ENCODE measurements at regions not wholly inside any gene's neighbourhood (a gene's known extent, or its start where the extent isn't known, plus 50 kb on each side); places are given as distances from the start of the nearest gene placed in this dataset.
A peak's percentile ranks its signal among the peaks of the same experiment; 100 is the strongest.

DNA sequence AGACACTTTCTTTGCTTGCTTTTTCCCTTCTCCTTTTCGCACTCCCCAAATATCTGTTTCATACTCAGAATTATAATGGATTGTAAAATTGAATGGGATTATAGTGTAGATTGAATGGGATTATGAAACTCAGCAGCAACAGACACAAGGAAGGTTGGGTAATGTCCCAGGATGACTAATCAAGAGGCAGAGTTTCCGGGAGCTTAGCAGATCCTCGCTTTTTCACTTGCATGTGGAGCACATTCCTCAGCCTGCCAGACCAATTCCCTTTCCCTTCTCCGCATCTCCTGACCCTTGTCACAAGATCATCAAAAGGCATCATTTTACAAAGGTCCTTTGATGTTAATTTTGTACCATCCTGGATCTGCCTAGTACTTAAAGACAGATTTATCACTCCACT, 55.1 kb upstream of the SLC1A1 start:
- Histone ChIP-seq H3K4me3 (no peak overlapping the region), H3K27me3 (no peaks in the 10 kb centered on the region), H3K36me3 (no peaks in the 10 kb centered on the region), H3K9me3 (no peaks in the 10 kb centered on the region), H3K4me1 (no peaks in the 10 kb centered on the region), H3K27ac (no peak overlapping the region)
- intact Hi-C loops (cut with DNase I): no loop called here
- WGBS, 2 donors: 58 to 70% methylated on average over 4 of the region's 4 CpGs
- TF ChIP-seq POLR2A (IDR thresholded peaks at IDR 0.05): no peak
- TF ChIP-seq, protein P1, sequence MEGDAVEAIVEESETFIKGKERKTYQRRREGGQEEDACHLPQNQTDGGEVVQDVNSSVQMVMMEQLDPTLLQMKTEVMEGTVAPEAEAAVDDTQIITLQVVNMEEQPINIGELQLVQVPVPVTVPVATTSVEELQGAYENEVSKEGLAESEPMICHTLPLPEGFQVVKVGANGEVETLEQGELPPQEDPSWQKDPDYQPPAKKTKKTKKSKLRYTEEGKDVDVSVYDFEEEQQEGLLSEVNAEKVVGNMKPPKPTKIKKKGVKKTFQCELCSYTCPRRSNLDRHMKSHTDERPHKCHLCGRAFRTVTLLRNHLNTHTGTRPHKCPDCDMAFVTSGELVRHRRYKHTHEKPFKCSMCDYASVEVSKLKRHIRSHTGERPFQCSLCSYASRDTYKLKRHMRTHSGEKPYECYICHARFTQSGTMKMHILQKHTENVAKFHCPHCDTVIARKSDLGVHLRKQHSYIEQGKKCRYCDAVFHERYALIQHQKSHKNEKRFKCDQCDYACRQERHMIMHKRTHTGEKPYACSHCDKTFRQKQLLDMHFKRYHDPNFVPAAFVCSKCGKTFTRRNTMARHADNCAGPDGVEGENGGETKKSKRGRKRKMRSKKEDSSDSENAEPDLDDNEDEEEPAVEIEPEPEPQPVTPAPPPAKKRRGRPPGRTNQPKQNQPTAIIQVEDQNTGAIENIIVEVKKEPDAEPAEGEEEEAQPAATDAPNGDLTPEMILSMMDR (IDR thresholded peaks at IDR 0.05): no peak
- DNase-seq: no peak

DNA sequence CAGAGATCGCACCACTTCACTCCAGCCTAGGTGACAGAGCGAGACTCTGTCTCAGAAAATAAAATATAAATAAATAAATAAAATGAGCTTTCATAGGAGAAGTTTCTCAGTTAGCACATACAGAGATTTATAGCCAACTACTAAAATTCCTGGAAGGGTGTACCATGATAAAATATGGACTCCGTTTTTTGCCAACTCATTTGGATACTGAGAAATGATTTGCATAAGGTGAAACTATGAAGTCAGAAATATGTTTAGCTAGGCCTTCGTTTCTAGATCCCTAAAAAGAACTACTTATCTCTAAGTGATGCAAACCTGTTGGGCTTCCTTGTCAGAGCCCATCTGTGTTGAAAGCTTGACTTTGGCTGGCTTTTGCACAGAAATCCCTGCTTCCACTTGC, 56.9 kb upstream of the SLC1A1 start:
- intact Hi-C loops (cut with DNase I): no loop called here
- Histone ChIP-seq H3K27ac (no peak overlapping the region), H3K4me3 (no peak overlapping the region), H3K9me3 (no peaks in the 10 kb centered on the region), H3K27me3 (no peaks in the 10 kb centered on the region), H3K4me1 (no peaks in the 10 kb centered on the region), H3K36me3 (no peaks in the 10 kb centered on the region)
- TF ChIP-seq, protein P1 (IDR thresholded peaks at IDR 0.05): no peak
- TF ChIP-seq POLR2A (IDR thresholded peaks at IDR 0.05): no peak
- DNase-seq: no peak
- WGBS, 2 donors: 75 to 76% methylated on average over 4 of the region's 4 CpGs

DNA sequence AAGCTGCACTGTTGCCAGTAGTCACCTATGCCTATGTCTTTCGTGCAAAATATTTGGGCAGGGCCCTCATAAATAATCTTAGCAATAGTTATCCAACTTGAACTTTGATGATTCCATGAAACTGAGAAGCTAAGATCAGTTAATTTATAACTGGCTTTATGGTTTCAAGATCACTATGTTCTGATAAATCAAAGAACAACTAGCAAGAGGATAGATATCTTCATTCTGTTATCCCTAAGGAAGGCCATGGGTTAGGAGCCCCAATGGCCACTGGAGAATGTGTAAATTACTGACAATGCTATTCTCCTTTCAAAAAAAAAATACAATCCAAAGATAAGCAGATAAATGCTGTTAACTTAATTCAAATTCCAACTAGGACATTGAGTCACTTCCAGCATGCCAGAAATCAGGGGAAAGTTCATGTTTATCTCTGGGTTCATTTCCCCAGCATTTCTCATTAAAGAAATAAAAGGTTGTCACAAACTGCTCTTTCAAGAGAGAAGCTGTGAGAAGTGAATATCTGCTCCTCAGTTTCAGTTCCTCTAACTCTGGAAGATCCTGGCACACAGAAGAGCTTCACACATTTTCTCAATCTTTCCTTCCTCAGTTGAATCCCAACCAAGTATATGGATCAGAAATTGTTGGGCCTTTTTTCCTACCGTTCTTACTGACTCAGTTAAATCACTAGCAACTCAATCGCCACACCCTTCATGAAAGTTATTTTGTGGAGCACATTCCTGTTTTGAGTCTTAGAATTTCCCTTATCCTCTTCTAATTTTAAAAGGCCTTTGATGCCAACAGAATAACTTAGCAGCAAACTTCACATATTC, 59.6 kb upstream of the SLC1A1 start:
- DNase-seq: no peak
- Histone ChIP-seq H3K9me3 (no peaks in the 10 kb centered on the region), H3K27me3 (no peaks in the 10 kb centered on the region), H3K4me3 (no peak overlapping the region), H3K4me1 (peaks cover 0 to 2% (median 2%) of the 10 kb centered on the region in 3 donors), H3K36me3 (no peaks in the 10 kb centered on the region), H3K27ac (peak overlapping the region in 1 of 4 donors; percentile 29)
- intact Hi-C loops (cut with DNase I): no loop called here
- 48 to 77% methylated on average over 3 of the region's 3 CpGs for WGBS, 2 donors
- TF ChIP-seq POLR2A (IDR thresholded peaks at IDR 0.05): no peak
- TF ChIP-seq, protein P1 (IDR thresholded peaks at IDR 0.05): no peak

DNA sequence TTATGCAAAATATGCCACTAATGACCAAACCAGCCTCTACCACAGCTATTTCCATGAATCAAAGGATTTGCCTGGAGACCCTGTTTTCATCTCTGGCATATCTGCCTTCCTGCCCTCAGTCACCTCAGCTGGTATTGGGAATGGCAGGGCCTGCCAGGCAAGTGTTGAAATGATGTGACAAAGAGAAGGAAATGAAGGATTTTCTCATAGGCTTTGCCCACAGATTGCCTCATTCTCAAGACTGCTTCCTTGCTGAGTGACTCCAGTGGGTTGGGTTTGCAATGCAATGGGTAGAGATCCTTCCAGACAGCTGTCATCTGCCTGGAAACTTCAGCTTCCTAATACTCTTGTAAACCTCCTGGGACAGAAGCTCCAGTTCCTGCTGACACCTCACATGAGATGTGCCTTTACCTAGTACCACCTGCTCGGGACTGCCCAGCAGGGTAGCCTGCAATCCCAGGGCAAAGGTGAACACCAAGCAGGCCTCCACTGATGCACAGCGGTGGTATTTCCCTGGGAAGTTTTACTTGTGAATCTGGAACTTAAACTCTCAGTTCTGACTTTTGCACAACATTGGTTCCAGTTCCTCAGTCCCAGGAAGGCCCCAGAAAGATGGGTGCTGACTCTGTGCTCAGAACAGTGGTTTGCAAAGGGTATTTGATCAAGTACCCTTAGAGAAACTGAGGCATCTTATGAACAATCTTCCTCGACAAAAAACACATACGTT, 64.8 kb upstream of the SLC1A1 start:
- no peak overlapping the region for H3K4me3 ChIP-seq
- H3K27ac ChIP-seq: peak overlapping the region in 2 of 4 donors; percentile 49 to 57
- no peaks in the 10 kb centered on the region for H3K36me3 ChIP-seq
- no peaks in the 10 kb centered on the region for H3K27me3 ChIP-seq
- intact Hi-C loops (cut with DNase I): no loop called here
- no peak for DNase-seq
- TF ChIP-seq, protein P1 (IDR thresholded peaks at IDR 0.05): no peak
- no peak for TF ChIP-seq POLR2A (IDR thresholded peaks at IDR 0.05)
- H3K9me3 ChIP-seq: no peaks in the 10 kb centered on the region
- 87 to 94% methylated on average over 2 to 3 of the region's 4 CpGs for WGBS, 2 donors
- peaks cover 3 to 16% (median 5%) of the 10 kb centered on the region in 3 donors for H3K4me1 ChIP-seq

- no peak for DNase-seq
- TF ChIP-seq POLR2A (IDR thresholded peaks at IDR 0.05): no peak
- TF ChIP-seq, protein P1 (IDR thresholded peaks at IDR 0.05): no peak
- no peaks in the 10 kb centered on the region for H3K9me3 ChIP-seq
- H3K27me3 ChIP-seq: no peaks in the 10 kb centered on the region
- peaks cover 3 to 16% (median 5%) of the 10 kb centered on the region in 3 donors for H3K4me1 ChIP-seq
- no peaks in the 10 kb centered on the region for H3K36me3 ChIP-seq
- H3K27ac ChIP-seq: peak overlapping the region in 2 of 4 donors; percentile 49 to 57
- intact Hi-C loops (cut with DNase I): no loop called here
- no peak overlapping the region for H3K4me3 ChIP-seq
- 34 to 45% methylated on average over 4 of the region's 4 CpGs for WGBS, 2 donors
These were observed 65.4 kb upstream of the SLC1A1 start for GRCh38 chr9:4424891-4425290.

All from esophagus squamous epithelium (tissue), 5 donors.